ENCODE measurements at regions not wholly inside any gene's neighbourhood (a gene's known extent, or its start where the extent isn't known, plus 50 kb on each side); places are given as distances from the start of the nearest gene placed in this dataset.

GRCh38 chr13:71068041-71068440 lies 799.0 kb downstream of the DACH1 start:
- DNase-seq = no peak

- DNase-seq = no peak
Measured at GRCh38 chr13:71067165-71067815, 799.7 kb downstream of the DACH1 start.

GRCh38 chr13:71056581-71056980 lies 810.4 kb downstream of the DACH1 start:
- DNase-seq = no peak

GRCh38 chr13:71055644-71056043 lies 811.4 kb downstream of the DACH1 start:
- no peak for DNase-seq

GRCh38 chr13:71055047-71055446 lies 812.0 kb downstream of the DACH1 start:
- DNase-seq = no peak

- DNase-seq = no peak
Measured at GRCh38 chr13:71054358-71054757, 812.6 kb downstream of the DACH1 start.

GRCh38 chr13:71051573-71051972 lies 815.4 kb downstream of the DACH1 start:
- DNase-seq = no peak

GRCh38 chr13:71046360-71047079 lies 820.5 kb downstream of the DACH1 start:
- DNase-seq = no peak

- no peak for DNase-seq
Measured at GRCh38 chr13:71045101-71045500, 821.9 kb downstream of the DACH1 start.

GRCh38 chr13:71039440-71039839 lies 827.6 kb downstream of the DACH1 start:
- DNase-seq = no peak

- no peak for DNase-seq
Measured at GRCh38 chr13:71034018-71034417, 833.0 kb downstream of the DACH1 start.

GRCh38 chr13:71033026-71033425 lies 834.0 kb downstream of the DACH1 start:
- DNase-seq = no peak

GRCh38 chr13:71030784-71031183 lies 836.2 kb downstream of the DACH1 start:
- no peak for DNase-seq

GRCh38 chr13:71028884-71029283 lies 838.1 kb downstream of the DACH1 start:
- no peak for DNase-seq

- no peak for DNase-seq
Measured at GRCh38 chr13:71021825-71022422, 845.1 kb downstream of the DACH1 start.

GRCh38 chr13:71018995-71019394 lies 848.0 kb downstream of the DACH1 start:
- DNase-seq = no peak

- DNase-seq = no peak
Measured at GRCh38 chr13:71018544-71018943, 848.5 kb downstream of the DACH1 start.

GRCh38 chr13:71017607-71018006 lies 849.4 kb downstream of the DACH1 start:
- DNase-seq = no peak

GRCh38 chr13:71015516-71015915 lies 851.5 kb downstream of the DACH1 start:
- DNase-seq = no peak

GRCh38 chr13:71015021-71015420 lies 852.0 kb downstream of the DACH1 start:
- no peak for DNase-seq

- DNase-seq = no peak
Measured at GRCh38 chr13:71005919-71006318, 861.1 kb downstream of the DACH1 start.

- DNase-seq = no peak
Measured at GRCh38 chr13:70995338-70995737, 871.7 kb downstream of the DACH1 start.

GRCh38 chr13:70994191-70994590 lies 872.8 kb downstream of the DACH1 start:
- DNase-seq = no peak

GRCh38 chr13:70987043-70987442 lies 878.8 kb upstream of the KLHL1 start:
- DNase-seq = no peak
